Tongue (tissue), 1 donor: ENCODE measurements at regions not wholly inside any gene's neighbourhood (a gene's known extent, or its start where the extent isn't known, plus 50 kb on each side); places are given as distances from the start of the nearest gene placed in this dataset.

Experiments used
- DNase-seq: peaks from one replicate; pipeline ENCODE4 v3.0.0-alpha.2; 2015

GRCh38 chr12:14153803-14154202 lies 172.4 kb upstream of the GRIN2B start:
- DNase-seq, result no peak

GRCh38 chr12:14156606-14157005 lies 175.2 kb upstream of the GRIN2B start:
- DNase-seq, result no peak

- no peak for DNase-seq
Observed at GRCh38 chr12:14157088-14157747, 175.8 kb upstream of the GRIN2B start.

GRCh38 chr12:14164266-14164665 lies 182.9 kb upstream of the GRIN2B start:
- DNase-seq, result no peak

- peak; percentile 76 for DNase-seq
Observed at GRCh38 chr12:14167005-14167628, 185.7 kb upstream of the GRIN2B start.

GRCh38 chr12:14169281-14169680 lies 187.9 kb upstream of the GRIN2B start:
- DNase-seq, result no peak

GRCh38 chr12:14171106-14171505 lies 189.7 kb upstream of the GRIN2B start:
- DNase-seq, result no peak

GRCh38 chr12:14175206-14175605 lies 190.3 kb upstream of the ATF7IP start:
- no peak for DNase-seq

GRCh38 chr12:14185427-14186192 lies 179.9 kb upstream of the ATF7IP start:
- peak; percentile 82 for DNase-seq

- no peak for DNase-seq
Observed at GRCh38 chr12:14186193-14186502, 179.3 kb upstream of the ATF7IP start.

GRCh38 chr12:14187002-14187401 lies 178.5 kb upstream of the ATF7IP start:
- no peak for DNase-seq

- no peak for DNase-seq
Observed at GRCh38 chr12:14187966-14188365, 177.5 kb upstream of the ATF7IP start.

- DNase-seq, result no peak
Observed at GRCh38 chr12:14188744-14189143, 176.7 kb upstream of the ATF7IP start.

GRCh38 chr12:14190694-14191093 lies 174.8 kb upstream of the ATF7IP start:
- DNase-seq, result no peak

GRCh38 chr12:14191612-14192011 lies 173.9 kb upstream of the ATF7IP start:
- DNase-seq, result no peak

- DNase-seq, result peak; percentile 91
Observed at GRCh38 chr12:14193639-14194038, 171.8 kb upstream of the ATF7IP start.

- DNase-seq, result peak; percentile 7
Observed at GRCh38 chr12:14194572-14194971, 170.9 kb upstream of the ATF7IP start.

- no peak for DNase-seq
Observed at GRCh38 chr12:14199455-14200198, 165.9 kb upstream of the ATF7IP start.

- DNase-seq, result no peak
Observed at GRCh38 chr12:14200598-14200997, 164.9 kb upstream of the ATF7IP start.

- DNase-seq, result no peak
Observed at GRCh38 chr12:14201291-14201690, 164.2 kb upstream of the ATF7IP start.

- peak; percentile 16 for DNase-seq
Observed at GRCh38 chr12:14207905-14208551, 157.5 kb upstream of the ATF7IP start.

- DNase-seq, result no peak
Observed at GRCh38 chr12:14211947-14212387, 153.5 kb upstream of the ATF7IP start.
